ENCODE measurements at regions not wholly inside any gene's neighbourhood (a gene's known extent, or its start where the extent isn't known, plus 50 kb on each side); places are given as distances from the start of the nearest gene placed in this dataset.

DNA sequence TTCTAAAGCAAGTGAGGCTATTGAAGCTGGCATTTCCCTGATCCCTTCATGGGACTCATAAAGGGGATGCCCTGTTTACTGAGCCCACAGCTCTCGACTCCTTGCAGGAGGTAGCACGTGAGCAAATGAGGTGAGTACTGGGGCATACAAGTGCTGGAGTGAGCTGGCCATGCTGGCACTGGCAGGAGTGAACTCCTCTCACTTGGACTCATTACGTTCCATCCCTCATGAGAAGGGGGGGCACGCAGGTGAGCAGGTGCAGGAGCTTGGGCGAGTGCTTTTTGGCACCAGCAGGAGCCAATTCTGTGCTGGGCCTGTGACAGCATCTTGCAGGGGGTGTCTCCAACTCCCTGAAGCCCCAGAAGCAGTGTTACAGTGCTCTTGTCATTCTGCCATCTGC lies 337.1 kb upstream of the CA10 start:
- no peak overlapping the region for H3K9ac ChIP-seq (ENCODE audit: low read length)
- no peak overlapping the region for H3K4me3 ChIP-seq (replicated peaks in 1 of 2; ENCODE audit: low read depth in 1 of 2, low read length in 2 of 2)
- ChIA-PET CTCF (no interaction called here), RAD21 (ENCODE audit: low non-redundant PET in 1 of 2, low total read pairs in 2 of 2, uncharacterized antibody in 2 of 2, unreplicated experiment in 2 of 2) (no interaction called here), POLR2A (no interaction called here)
- no peaks in the 10 kb centered on the region for H4K20me1 ChIP-seq (ENCODE audit: insufficient read depth)
- H3K79me2 ChIP-seq (ENCODE audit: insufficient read depth, low read length) = no peaks in the 10 kb centered on the region
- no peaks in the 10 kb centered on the region for H3K27me3 ChIP-seq (ENCODE audit: insufficient read depth, low read length)
- no peaks in the 10 kb centered on the region for H3K9me2 ChIP-seq (ENCODE audit: insufficient read depth)
- H3K9me3 ChIP-seq (ENCODE audit: control insufficient read depth in 1 of 2, insufficient read depth in 1 of 2, low read depth in 1 of 2, low read length in 2 of 2) = peaks cover 48 to 55% of the 10 kb centered on the region in 2 experiments; a peak in 3 of 4 replicates
- H3K36me3 ChIP-seq (ENCODE audit: control insufficient read depth in 1 of 2, insufficient read depth in 2 of 2, low read length in 2 of 2) = no peaks in the 10 kb centered on the region
- ATAC-seq = no peak
- no TSS peak for BruUV-seq (replicated peaks)
- no peak overlapping the region for H3K4me2 ChIP-seq (ENCODE audit: low read length)
- H3K27ac ChIP-seq (ENCODE audit: low read depth, low read length) = no peak overlapping the region
- no peak for TF ChIP-seq ELF1 (IDR thresholded peaks at IDR 0.05; ENCODE audit: borderline replicate concordance, low read depth)
- TF ChIP-seq SIN3A (IDR thresholded peaks at IDR 0.05; ENCODE audit: low read depth) = no peak
- TF ChIP-seq CEBPB (IDR thresholded peaks at IDR 0.05; ENCODE audit: low read depth) = no peak
- TF ChIP-seq, protein P1, sequence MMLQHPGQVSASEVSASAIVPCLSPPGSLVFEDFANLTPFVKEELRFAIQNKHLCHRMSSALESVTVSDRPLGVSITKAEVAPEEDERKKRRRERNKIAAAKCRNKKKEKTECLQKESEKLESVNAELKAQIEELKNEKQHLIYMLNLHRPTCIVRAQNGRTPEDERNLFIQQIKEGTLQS (IDR thresholded peaks at IDR 0.05) = no peak
- no peak for TF ChIP-seq ZNF274 (IDR thresholded peaks at IDR 0.05; ENCODE audit: low read depth, low read length)
- no peak for TF ChIP-seq POLR2AphosphoS5 (IDR thresholded peaks at IDR 0.05; ENCODE audit: low read depth, low read length)
- no peak for TF ChIP-seq SRF (IDR thresholded peaks at IDR 0.05; ENCODE audit: low read depth)
- TF ChIP-seq, protein P2, sequence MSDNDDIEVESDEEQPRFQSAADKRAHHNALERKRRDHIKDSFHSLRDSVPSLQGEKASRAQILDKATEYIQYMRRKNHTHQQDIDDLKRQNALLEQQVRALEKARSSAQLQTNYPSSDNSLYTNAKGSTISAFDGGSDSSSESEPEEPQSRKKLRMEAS (IDR thresholded peaks at IDR 0.05) = no peak
- no peak for TF ChIP-seq FOSL1 (IDR thresholded peaks at IDR 0.05; ENCODE audit: low read depth)
- no peak for TF ChIP-seq RAD21 (IDR thresholded peaks at IDR 0.05; ENCODE audit: low read depth)
- TF ChIP-seq TCF7L2 (IDR thresholded peaks at IDR 0.05; ENCODE audit: borderline replicate concordance, extremely low read depth, insufficient read depth, insufficient read length) = no peak
- TF ChIP-seq SP1 (IDR thresholded peaks at IDR 0.05; ENCODE audit: low read depth) = no peak
- DNase-seq (ENCODE audit: low read depth, low spot score) = no peak
- intact Hi-C loops (cut with micrococcal nuclease) = no loop called here
- H2AFZ ChIP-seq (ENCODE audit: low read depth, low read length, poor library complexity, severe bottlenecking) = no peak overlapping the region
- H3K4me1 ChIP-seq (ENCODE audit: control insufficient read depth in 1 of 2, insufficient read depth in 2 of 2, low read length in 2 of 2) = no peaks in the 10 kb centered on the region

DNA sequence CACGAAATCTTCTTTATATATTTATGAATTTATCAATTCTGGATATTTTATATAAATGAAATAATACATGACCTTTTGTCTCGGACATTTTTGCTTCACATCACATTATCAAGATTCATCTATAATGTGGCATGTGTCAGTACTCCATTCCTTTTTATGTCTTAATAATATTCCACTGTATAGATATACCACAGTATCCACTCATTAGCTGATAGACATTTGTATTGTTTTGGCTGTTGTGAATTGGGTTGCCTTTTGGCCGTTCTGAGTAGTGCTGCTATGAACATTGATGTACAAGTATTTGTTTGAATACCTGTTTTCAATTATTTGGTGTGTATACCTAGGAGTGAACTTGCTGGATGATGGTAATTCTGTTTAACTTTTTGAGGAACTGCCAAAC lies 323.8 kb upstream of the CA10 start:
- ChIA-PET POLR2A (no interaction called here), RAD21 (ENCODE audit: low non-redundant PET in 1 of 2, low total read pairs in 2 of 2, uncharacterized antibody in 2 of 2, unreplicated experiment in 2 of 2) (no interaction called here), CTCF (no interaction called here)
- BruUV-seq (replicated peaks) = no TSS peak
- Histone ChIP-seq H3K9me2 (ENCODE audit: insufficient read depth) (no peaks in the 10 kb centered on the region), H2AFZ (ENCODE audit: low read depth, low read length, poor library complexity, severe bottlenecking) (no peak overlapping the region), H3K79me2 (ENCODE audit: insufficient read depth, low read length) (no peaks in the 10 kb centered on the region), H3K4me3 (replicated peaks in 1 of 2; ENCODE audit: low read depth in 1 of 2, low read length in 2 of 2) (no peak overlapping the region), H3K27ac (ENCODE audit: low read depth, low read length) (no peak overlapping the region), H3K9ac (ENCODE audit: low read length) (no peak overlapping the region), H3K4me1 (ENCODE audit: control insufficient read depth in 1 of 2, insufficient read depth in 2 of 2, low read length in 2 of 2) (no peaks in the 10 kb centered on the region), H3K9me3 (ENCODE audit: control insufficient read depth in 1 of 2, insufficient read depth in 1 of 2, low read depth in 1 of 2, low read length in 2 of 2) (peaks cover 35 to 50% of the 10 kb centered on the region in 2 experiments; a peak in 3 of 4 replicates), H4K20me1 (ENCODE audit: insufficient read depth) (no peaks in the 10 kb centered on the region), H3K36me3 (ENCODE audit: control insufficient read depth in 1 of 2, insufficient read depth in 2 of 2, low read length in 2 of 2) (no peaks in the 10 kb centered on the region), H3K27me3 (ENCODE audit: insufficient read depth, low read length) (no peaks in the 10 kb centered on the region), H3K4me2 (ENCODE audit: low read length) (no peak overlapping the region)
- ATAC-seq (no peak), DNase-seq (ENCODE audit: low read depth, low spot score) (no peak)
- intact Hi-C loops (cut with micrococcal nuclease) = no loop called here
- no peak for TF ChIP-seq RAD21 (IDR thresholded peaks at IDR 0.05; ENCODE audit: low read depth)
- TF ChIP-seq, protein P1 (IDR thresholded peaks at IDR 0.05) = no peak
- no peak for TF ChIP-seq ZFX (IDR thresholded peaks at IDR 0.05)
- TF ChIP-seq, protein P3, sequence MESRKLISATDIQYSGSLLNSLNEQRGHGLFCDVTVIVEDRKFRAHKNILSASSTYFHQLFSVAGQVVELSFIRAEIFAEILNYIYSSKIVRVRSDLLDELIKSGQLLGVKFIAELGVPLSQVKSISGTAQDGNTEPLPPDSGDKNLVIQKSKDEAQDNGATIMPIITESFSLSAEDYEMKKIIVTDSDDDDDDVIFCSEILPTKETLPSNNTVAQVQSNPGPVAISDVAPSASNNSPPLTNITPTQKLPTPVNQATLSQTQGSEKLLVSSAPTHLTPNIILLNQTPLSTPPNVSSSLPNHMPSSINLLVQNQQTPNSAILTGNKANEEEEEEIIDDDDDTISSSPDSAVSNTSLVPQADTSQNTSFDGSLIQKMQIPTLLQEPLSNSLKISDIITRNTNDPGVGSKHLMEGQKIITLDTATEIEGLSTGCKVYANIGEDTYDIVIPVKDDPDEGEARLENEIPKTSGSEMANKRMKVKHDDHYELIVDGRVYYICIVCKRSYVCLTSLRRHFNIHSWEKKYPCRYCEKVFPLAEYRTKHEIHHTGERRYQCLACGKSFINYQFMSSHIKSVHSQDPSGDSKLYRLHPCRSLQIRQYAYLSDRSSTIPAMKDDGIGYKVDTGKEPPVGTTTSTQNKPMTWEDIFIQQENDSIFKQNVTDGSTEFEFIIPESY (IDR thresholded peaks at IDR 0.05; ENCODE audit: extremely low read depth, insufficient replicate concordance, low read length) = no peak
- TF ChIP-seq CEBPB (IDR thresholded peaks at IDR 0.05; ENCODE audit: low read depth) = no peak
- TF ChIP-seq, protein P4, sequence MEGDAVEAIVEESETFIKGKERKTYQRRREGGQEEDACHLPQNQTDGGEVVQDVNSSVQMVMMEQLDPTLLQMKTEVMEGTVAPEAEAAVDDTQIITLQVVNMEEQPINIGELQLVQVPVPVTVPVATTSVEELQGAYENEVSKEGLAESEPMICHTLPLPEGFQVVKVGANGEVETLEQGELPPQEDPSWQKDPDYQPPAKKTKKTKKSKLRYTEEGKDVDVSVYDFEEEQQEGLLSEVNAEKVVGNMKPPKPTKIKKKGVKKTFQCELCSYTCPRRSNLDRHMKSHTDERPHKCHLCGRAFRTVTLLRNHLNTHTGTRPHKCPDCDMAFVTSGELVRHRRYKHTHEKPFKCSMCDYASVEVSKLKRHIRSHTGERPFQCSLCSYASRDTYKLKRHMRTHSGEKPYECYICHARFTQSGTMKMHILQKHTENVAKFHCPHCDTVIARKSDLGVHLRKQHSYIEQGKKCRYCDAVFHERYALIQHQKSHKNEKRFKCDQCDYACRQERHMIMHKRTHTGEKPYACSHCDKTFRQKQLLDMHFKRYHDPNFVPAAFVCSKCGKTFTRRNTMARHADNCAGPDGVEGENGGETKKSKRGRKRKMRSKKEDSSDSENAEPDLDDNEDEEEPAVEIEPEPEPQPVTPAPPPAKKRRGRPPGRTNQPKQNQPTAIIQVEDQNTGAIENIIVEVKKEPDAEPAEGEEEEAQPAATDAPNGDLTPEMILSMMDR (IDR thresholded peaks at IDR 0.05 in 2 of 3, conservative IDR thresholded peaks at IDR 0.05 in 1 of 3; ENCODE audit: borderline replicate concordance in 1 of 3, insufficient read depth in 1 of 3, low read depth in 2 of 3, low read length in 2 of 3) = no peak
- no peak for TF ChIP-seq SP1 (IDR thresholded peaks at IDR 0.05; ENCODE audit: low read depth)
- TF ChIP-seq SRF (IDR thresholded peaks at IDR 0.05; ENCODE audit: low read depth) = no peak
- TF ChIP-seq ZNF274 (IDR thresholded peaks at IDR 0.05; ENCODE audit: low read depth, low read length) = no peak
- no peak for TF ChIP-seq YY1 (IDR thresholded peaks at IDR 0.05; ENCODE audit: extremely low read depth, insufficient replicate concordance, low read depth, low read length)
- no peak for TF ChIP-seq EGR1 (IDR thresholded peaks at IDR 0.05; ENCODE audit: low read depth)

All from HCT116 (cell line).